HG03159 (cell line): ENCODE measurements at regions not wholly inside any gene's neighbourhood (a gene's known extent, or its start where the extent isn't known, plus 50 kb on each side); places are given as distances from the start of the nearest gene placed in this dataset.

Source experiments
- ATAC-seq: cut with Tn5 transposase; IDR thresholded peaks from one replicate; pipeline ENCODE4 v1.9.1; 2021; ENCODE audit warnings: mild to moderate bottlenecking, moderate library complexity; ENCODE audit not compliant: unreplicated experiment

GRCh38 chr1:207971331-207972219 is 60.6 kb upstream of the CD34 start:
- ATAC-seq: no peak

DNA sequence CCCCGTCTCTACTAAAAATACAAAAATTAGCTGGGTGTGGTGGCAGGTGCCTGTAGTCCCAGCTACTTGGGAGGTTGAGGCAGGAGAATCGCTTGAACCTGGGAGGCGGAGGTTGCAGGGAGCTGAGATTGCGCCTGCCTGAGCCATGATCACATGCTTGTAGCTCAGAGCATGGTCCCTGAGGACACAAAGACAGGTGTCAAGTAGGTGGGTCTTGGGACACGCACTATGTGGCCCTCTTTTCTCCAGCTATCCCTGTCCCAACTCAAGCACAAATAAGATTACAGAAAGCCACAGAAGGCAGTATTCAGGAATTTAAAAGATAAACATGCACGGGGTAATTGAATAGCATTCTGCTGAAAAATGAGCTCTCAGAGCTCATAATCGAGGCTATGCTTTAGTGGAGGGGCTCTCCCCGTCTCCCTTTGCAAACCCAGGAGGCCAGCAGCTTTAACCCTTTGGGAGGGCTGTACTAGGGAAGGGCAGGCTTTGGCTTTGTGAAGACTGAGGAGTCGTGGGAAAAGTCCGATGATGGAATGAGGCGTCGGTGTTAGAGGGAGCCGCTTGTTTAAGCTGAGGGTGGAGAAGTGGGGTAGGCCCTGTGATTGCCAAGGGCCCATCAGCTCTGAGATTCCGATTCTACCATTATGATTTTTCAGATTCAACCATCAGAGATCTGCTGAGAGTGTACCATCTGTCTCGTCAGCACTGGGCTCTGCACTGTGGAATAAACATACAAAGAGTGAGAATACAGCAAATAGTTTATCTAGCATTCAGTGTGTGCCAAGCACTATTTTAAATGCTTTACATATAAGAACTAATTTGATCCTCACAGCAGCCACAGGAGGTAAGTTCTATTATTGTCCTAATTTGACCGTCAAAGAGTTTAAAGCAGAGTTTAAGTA is 59.7 kb upstream of the CD34 start:
- ATAC-seq: no peak

DNA sequence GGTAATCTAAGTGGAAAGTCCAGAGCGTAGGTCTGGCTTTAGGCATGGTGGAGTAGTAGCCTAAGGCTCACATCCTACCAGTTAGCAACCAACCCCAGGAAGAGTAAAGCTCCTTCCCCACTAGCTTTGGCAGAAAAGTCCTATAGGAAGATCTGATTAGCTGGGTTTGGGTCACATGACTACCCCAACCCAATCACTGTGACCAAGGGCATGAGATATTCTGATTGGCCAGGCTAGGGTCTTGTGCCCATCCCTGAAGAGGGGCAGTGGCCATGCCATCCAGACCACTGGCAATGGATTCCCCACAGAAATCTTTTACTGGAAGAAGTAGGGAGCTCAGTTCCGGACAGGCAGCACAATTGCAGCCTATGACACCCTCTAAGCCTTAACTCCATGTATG is 58.6 kb upstream of the CD34 start:
- no peak for ATAC-seq

DNA sequence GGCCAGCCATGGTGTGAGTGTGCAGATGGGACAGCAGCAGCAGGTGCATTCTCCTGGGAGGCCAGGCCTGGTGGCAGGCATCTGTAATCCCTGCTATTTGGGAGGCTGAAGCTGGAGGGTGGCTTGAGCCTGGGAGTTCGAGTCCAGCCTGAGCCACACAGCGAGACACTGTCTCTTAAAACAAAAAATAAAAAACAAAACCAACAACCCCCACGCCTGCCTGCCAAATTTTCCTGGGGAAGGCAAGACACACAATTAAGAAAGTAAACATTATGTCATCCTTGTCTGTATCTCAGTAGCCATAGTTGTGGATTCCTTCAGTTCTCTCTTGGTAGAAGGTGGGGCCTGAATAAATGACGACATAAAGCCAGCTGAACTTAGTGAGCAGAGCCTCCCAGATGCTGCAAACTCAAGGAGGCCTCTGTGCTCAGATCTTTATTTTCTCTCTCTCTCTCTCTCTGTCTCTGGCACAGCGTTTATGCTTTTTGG is 57.6 kb upstream of the CD34 start:
- no peak for ATAC-seq

GRCh38 chr1:207967703-207968102 is 56.8 kb upstream of the CD34 start:
- no peak for ATAC-seq

GRCh38 chr1:207966521-207966920 is 55.6 kb upstream of the CD34 start:
- no peak for ATAC-seq

- ATAC-seq: no peak
Measured at GRCh38 chr1:207965392-207966387, 54.8 kb upstream of the CD34 start.

DNA sequence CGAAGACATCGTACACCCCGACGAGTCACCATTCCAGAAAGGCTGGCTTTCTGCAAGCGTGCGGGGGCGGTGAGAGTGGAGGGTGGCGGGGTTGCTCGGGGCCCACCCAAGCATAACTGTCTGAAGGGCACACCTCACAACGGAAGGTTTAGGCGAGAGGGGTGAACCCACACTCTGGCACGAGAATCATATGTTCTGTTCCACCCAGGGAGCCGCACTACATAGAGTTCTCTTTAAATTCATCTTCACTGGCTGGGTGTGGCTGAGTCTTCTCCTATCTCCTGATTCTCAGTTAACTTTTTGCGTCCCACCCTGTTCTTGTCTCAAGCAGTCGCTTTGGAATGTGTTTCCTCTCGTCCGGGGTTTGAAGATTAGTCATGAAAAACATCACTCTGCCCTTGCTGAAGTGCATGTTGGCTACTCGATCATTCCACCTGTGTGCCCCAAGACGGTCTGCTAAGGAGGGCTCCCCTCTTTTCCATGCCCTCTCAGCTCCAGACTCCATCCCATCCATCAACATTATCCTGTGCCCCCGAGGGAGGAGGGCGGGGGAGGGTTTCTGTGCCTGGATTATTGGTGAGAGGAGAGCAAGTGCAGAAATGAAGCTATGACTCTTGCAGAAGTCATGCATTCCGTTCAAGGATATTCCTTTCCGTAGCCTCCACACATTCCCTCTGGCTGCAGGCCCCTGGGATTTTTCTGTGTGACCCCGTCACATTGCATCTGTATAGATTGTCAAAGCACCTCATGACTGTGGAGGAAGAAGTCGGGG is 53.5 kb upstream of the CD34 start:
- ATAC-seq: no peak

GRCh38 chr1:207963427-207964194 is 52.7 kb upstream of the CD34 start:
- peak; percentile 78 for ATAC-seq

GRCh38 chr1:207962716-207963426 is 51.9 kb upstream of the CD34 start:
- ATAC-seq: peak; percentile 21
